ENCODE measurements at regions not wholly inside any gene's neighbourhood (a gene's known extent, or its start where the extent isn't known, plus 50 kb on each side); places are given as distances from the start of the nearest gene placed in this dataset.
A peak's percentile ranks its signal among the peaks of the same experiment; 100 is the strongest.

GRCh38 chr5:74196233-74196632, 444.3 kb downstream of the ENC1 start:
- no peaks in the 10 kb centered on the region for H3K79me2 ChIP-seq (ENCODE audit: low read length)
- H3K9me3 ChIP-seq (replicated peaks; ENCODE audit: insufficient read depth, low read length): no peaks in the 10 kb centered on the region
- no peak overlapping the region for H2AFZ ChIP-seq (ENCODE audit: low read length)
- no peak overlapping the region for H3K4me3 ChIP-seq (ENCODE audit: low read length)
- H3K27ac ChIP-seq (ENCODE audit: low read length): no peak overlapping the region
- H4K20me1 ChIP-seq (ENCODE audit: insufficient read depth, low read length): no peaks in the 10 kb centered on the region
- H3K4me2 ChIP-seq (ENCODE audit: low read depth, low read length): no peak overlapping the region
- no peak overlapping the region for H3K9ac ChIP-seq (ENCODE audit: low read length)
- DNase-seq: peak; percentile 24
- H3K4me1 ChIP-seq (ENCODE audit: low read length): no peaks in the 10 kb centered on the region
- no peaks in the 10 kb centered on the region for H3K36me3 ChIP-seq (replicated peaks; ENCODE audit: insufficient read depth, low read length)
- TF ChIP-seq EZH2 (optimal IDR thresholded peaks at IDR 0.05; ENCODE audit: low read depth, low read length): no peak
- TF ChIP-seq CTCF (IDR thresholded peaks at IDR 0.05; ENCODE audit: low read length): no peak
- no peaks in the 10 kb centered on the region for H3F3A ChIP-seq (ENCODE audit: insufficient read depth, low read length)
- no peaks in the 10 kb centered on the region for H3K27me3 ChIP-seq (replicated peaks; ENCODE audit: insufficient read depth, low read length)
- H3K9me2 ChIP-seq (replicated peaks; ENCODE audit: insufficient read depth, low read length): no peaks in the 10 kb centered on the region

- no peaks in the 10 kb centered on the region for H3K79me2 ChIP-seq (ENCODE audit: low read length)
- H3K9ac ChIP-seq (ENCODE audit: low read length): no peak overlapping the region
- no peak overlapping the region for H3K4me3 ChIP-seq (ENCODE audit: low read length)
- H2AFZ ChIP-seq (ENCODE audit: low read length): no peak overlapping the region
- no peak for DNase-seq
- no peak overlapping the region for H3K4me2 ChIP-seq (ENCODE audit: low read depth, low read length)
- H3F3A ChIP-seq (ENCODE audit: insufficient read depth, low read length): no peaks in the 10 kb centered on the region
- H3K9me2 ChIP-seq (replicated peaks; ENCODE audit: insufficient read depth, low read length): no peaks in the 10 kb centered on the region
- TF ChIP-seq EZH2 (optimal IDR thresholded peaks at IDR 0.05; ENCODE audit: low read depth, low read length) (no peak), EZH2phosphoT487 (IDR thresholded peaks at IDR 0.05; ENCODE audit: low read length) (no peak), CTCF (IDR thresholded peaks at IDR 0.05; ENCODE audit: low read length) (no peak)
- no peaks in the 10 kb centered on the region for H3K27me3 ChIP-seq (replicated peaks; ENCODE audit: insufficient read depth, low read length)
- H4K20me1 ChIP-seq (ENCODE audit: insufficient read depth, low read length): no peaks in the 10 kb centered on the region
- no peaks in the 10 kb centered on the region for H3K36me3 ChIP-seq (replicated peaks; ENCODE audit: insufficient read depth, low read length)
- H3K4me1 ChIP-seq (ENCODE audit: low read length): no peaks in the 10 kb centered on the region
- H3K27ac ChIP-seq (ENCODE audit: low read length): no peak overlapping the region
- no peaks in the 10 kb centered on the region for H3K9me3 ChIP-seq (replicated peaks; ENCODE audit: insufficient read depth, low read length)
Measured at GRCh38 chr5:74194196-74194595, 446.3 kb downstream of the ENC1 start.

- H2AFZ ChIP-seq (ENCODE audit: low read length): no peak overlapping the region
- no peaks in the 10 kb centered on the region for H3K9me2 ChIP-seq (replicated peaks; ENCODE audit: insufficient read depth, low read length)
- H3K4me2 ChIP-seq (ENCODE audit: low read depth, low read length): no peak overlapping the region
- H3K79me2 ChIP-seq (ENCODE audit: low read length): no peaks in the 10 kb centered on the region
- H3K27me3 ChIP-seq (replicated peaks; ENCODE audit: insufficient read depth, low read length): no peaks in the 10 kb centered on the region
- DNase-seq: no peak
- no peak overlapping the region for H3K4me3 ChIP-seq (ENCODE audit: low read length)
- no peaks in the 10 kb centered on the region for H3K9me3 ChIP-seq (replicated peaks; ENCODE audit: insufficient read depth, low read length)
- no peaks in the 10 kb centered on the region for H3F3A ChIP-seq (ENCODE audit: insufficient read depth, low read length)
- no peaks in the 10 kb centered on the region for H3K4me1 ChIP-seq (ENCODE audit: low read length)
- no peaks in the 10 kb centered on the region for H3K36me3 ChIP-seq (replicated peaks; ENCODE audit: insufficient read depth, low read length)
- H3K9ac ChIP-seq (ENCODE audit: low read length): no peak overlapping the region
- H4K20me1 ChIP-seq (ENCODE audit: insufficient read depth, low read length): no peaks in the 10 kb centered on the region
- no peak for TF ChIP-seq CTCF (IDR thresholded peaks at IDR 0.05; ENCODE audit: low read length)
- TF ChIP-seq EZH2 (optimal IDR thresholded peaks at IDR 0.05; ENCODE audit: low read depth, low read length): no peak
- TF ChIP-seq EZH2phosphoT487 (IDR thresholded peaks at IDR 0.05; ENCODE audit: low read length): no peak
- H3K27ac ChIP-seq (ENCODE audit: low read length): no peak overlapping the region
Measured at GRCh38 chr5:74192606-74193299, 447.8 kb downstream of the ENC1 start.
